K562 (cell line): ENCODE measurements at regions not wholly inside any gene's neighbourhood (a gene's known extent, or its start where the extent isn't known, plus 50 kb on each side); places are given as distances from the start of the nearest gene placed in this dataset.
A peak's percentile ranks its signal among the peaks of the same experiment; 100 is the strongest.
"Not testable (repeated sequence)": the region's sequence is repeated elsewhere in the genome, so short reads cannot be mapped to it uniquely, and the experiment has no call there.

Experiments used
- ATAC-seq: fragments of 200-7000 bp; cut with Tn5 transposase; 3 replicates; pipeline ENCODE4 v1.9.1; 2020; ENCODE audit warnings: moderate library complexity
- BruUV-seq: library from RNA; stranded (reverse); fragments of 400-500 nt; replicated peaks from 2 replicates; lab custom pipeline; 2021; lab: Mats Ljungman, UMichigan
- CTCF ChIA-PET: fragments of 300-600 bp; formaldehyde crosslinking; extraction: SDS; loops from one replicate; lab custom pipeline; 2021; ENCODE audit warnings: low intra/inter-chr PET ratio; lab: Yijun Ruan, JAX
- POLR2A ChIA-PET: fragments of 300-600, 350-650 bp; sonication (Branson Sonifier 250); formaldehyde crosslinking; extraction: SDS; loops from one replicate; lab custom pipeline; 2021; ENCODE audit warnings: antibody characterized with exemption, inconsistent platforms; lab: Yijun Ruan, JAX
- DNase-seq, 4 experiments: peaks; one replicate each; pipeline versions ENCODE4 v3.0.0 to v3.0.0-alpha.2; 2011 to 2018; ENCODE audit warnings: low spot score in 3 of 4, mixed read lengths in 3 of 4; ENCODE audit errors: extremely low read depth in 1 of 4
- FAIRE-seq: peaks from 2 replicates; lab custom pipeline; 2011; peaks lifted over from hg19 to GRCh38; lab: Jason Lieb, UNC
- H2AFZ ChIP-seq: 2 replicates; pipeline ENCODE4 v1.6.0; 2011; ENCODE audit warnings: low read depth, low read length, control low read depth, inconsistent platforms
- H3K27ac ChIP-seq: fragments of 200-600 bp; 3 replicates; pipeline ENCODE4 v1.8.0; 2011; ENCODE audit warnings: low read depth, mild to moderate bottlenecking, control low read depth, inconsistent platforms, low read length, moderate library complexity, mixed read lengths; ENCODE audit errors: extremely low read depth
- H3K27me3 ChIP-seq, 2 experiments: fragments of 300-600 bp in 1 of 2; 2 replicates in 1 of 2; 3 replicates in 1 of 2; pipeline versions ENCODE4 v1.6.0 to v1.8.0; 2011; ENCODE audit warnings: inconsistent platforms in 2 of 2, low read length in 2 of 2, mild to moderate bottlenecking in 1 of 2, mixed read lengths in 1 of 2, moderate library complexity in 1 of 2; ENCODE audit not compliant: control insufficient read depth in 2 of 2, insufficient read depth in 2 of 2
- H3K36me3 ChIP-seq: fragments of 300-600 bp; 3 replicates; pipeline ENCODE4 v1.8.0; 2011; ENCODE audit warnings: mild to moderate bottlenecking, low read length, inconsistent platforms; ENCODE audit not compliant: control insufficient read depth, insufficient read depth
- H3K4me1 ChIP-seq, 2 experiments: fragments of 200-600 bp in 1 of 2; replicated peaks in 1 of 2; 2 replicates in 1 of 2; 3 replicates in 1 of 2; pipeline versions ENCODE4 v1.5.1 to v1.8.0; 2011; ENCODE audit warnings: inconsistent platforms in 2 of 2, low read length in 2 of 2, mild to moderate bottlenecking in 1 of 2, mixed read lengths in 1 of 2, moderate library complexity in 1 of 2; ENCODE audit not compliant: control insufficient read depth in 2 of 2, insufficient read depth in 2 of 2
- H3K4me2 ChIP-seq: 2 replicates; pipeline ENCODE4 v1.6.1; 2011; ENCODE audit warnings: low read length, control low read depth, inconsistent platforms, mixed read lengths; ENCODE audit not compliant: insufficient read depth
- H3K4me3 ChIP-seq: fragments of 200-600 bp; sonication (generic), shearing (Covaris generic); 2 replicates; pipeline ENCODE4 v1.5.1; 2016; ENCODE audit warnings: control low read depth, inconsistent platforms
- H3K79me2 ChIP-seq: fragments of 200-600 bp; 3 replicates; pipeline ENCODE4 v1.8.0; 2011; ENCODE audit warnings: low read length, inconsistent platforms; ENCODE audit not compliant: control insufficient read depth, insufficient read depth
- H3K9ac ChIP-seq, 2 experiments: 2 replicates each; pipeline versions ENCODE4 v1.6.0 to v1.6.1; 2011; ENCODE audit warnings: low read depth in 2 of 2, low read length in 2 of 2, control low read depth in 1 of 2, inconsistent platforms in 1 of 2, mild to moderate bottlenecking in 1 of 2, mixed read lengths in 1 of 2; ENCODE audit not compliant: insufficient read depth in 1 of 2
- H3K9me1 ChIP-seq: one replicate; pipeline ENCODE4 v1.6.0; 2011; ENCODE audit warnings: inconsistent platforms, mild to moderate bottlenecking, low read length, moderate library complexity; ENCODE audit not compliant: control insufficient read depth, insufficient read depth
- H3K9me3 ChIP-seq: replicated peaks from 2 replicates; pipeline ENCODE4 v1.5.1; 2011; ENCODE audit warnings: low read depth, low read length, inconsistent platforms; ENCODE audit not compliant: control insufficient read depth, insufficient read depth
- H4K20me1 ChIP-seq: replicated peaks from 2 replicates; pipeline ENCODE4 v1.6.1; 2011; ENCODE audit warnings: low read length, inconsistent platforms, mixed read lengths; ENCODE audit not compliant: control insufficient read depth, insufficient read depth
- C11orf30 ChIP-seq: fragments of 450-650 bp; IDR thresholded peaks from 2 replicates; pipeline ENCODE4 v1.6.1; 2016; ENCODE audit warnings: low read depth, mild to moderate bottlenecking
- MAFF ChIP-seq: IDR thresholded peaks from 2 replicates; pipeline ENCODE4 v1.6.1; 2012; ENCODE audit warnings: low read length, improper control_type of control experiment
- MAFG ChIP-seq: fragments of 450-650 bp; conservative IDR thresholded peaks from 2 replicates; pipeline ENCODE4 v1.6.1; 2016; ENCODE audit warnings: missing genetic modification characterization, missing compliant biosample characterization
- MAFK ChIP-seq: IDR thresholded peaks from 2 replicates; pipeline ENCODE4 v1.6.1; 2011; ENCODE audit warnings: low read length, improper control_type of control experiment
- NFE2 ChIP-seq: IDR thresholded peaks from 2 replicates; pipeline ENCODE4 v1.6.1; 2014; ENCODE audit warnings: antibody characterized with exemption, low read depth
- ZBTB33 ChIP-seq: sonication (generic); formaldehyde crosslinking; IDR thresholded peaks from 2 replicates; pipeline ENCODE4 v1.8.1; 2023; ENCODE audit warnings: mild to moderate bottlenecking, missing genetic modification reagents
- ZNF316 ChIP-seq: fragments of 450-650 bp; IDR thresholded peaks from 2 replicates; pipeline ENCODE4 v1.6.1; 2016
- WGBS: fragments of 100-300 bp; shearing (Covaris generic); methylation state at CpG from one replicate; pipeline ENCODE4 v1.1.6; 2016; ENCODE audit warnings: low coverage, mixed read lengths; ENCODE audit not compliant: insufficient coverage; ENCODE audit errors: missing lambda C conversion rate; 5-methylcytosine and 5-hydroxymethylcytosine counted together
- in situ Hi-C: fragments of 300-500 bp; cut with MboI; formaldehyde crosslinking; loops from 4 replicates; pipeline ENCODE4 v1.15.0; 2018; ENCODE audit warnings: inconsistent platforms, mixed read lengths
- intact Hi-C: fragments of 100-400 bp; cut with micrococcal nuclease; formaldehyde crosslinking; loops from 2 replicates; pipeline ENCODE4 v1.14.2; 2022

DNA sequence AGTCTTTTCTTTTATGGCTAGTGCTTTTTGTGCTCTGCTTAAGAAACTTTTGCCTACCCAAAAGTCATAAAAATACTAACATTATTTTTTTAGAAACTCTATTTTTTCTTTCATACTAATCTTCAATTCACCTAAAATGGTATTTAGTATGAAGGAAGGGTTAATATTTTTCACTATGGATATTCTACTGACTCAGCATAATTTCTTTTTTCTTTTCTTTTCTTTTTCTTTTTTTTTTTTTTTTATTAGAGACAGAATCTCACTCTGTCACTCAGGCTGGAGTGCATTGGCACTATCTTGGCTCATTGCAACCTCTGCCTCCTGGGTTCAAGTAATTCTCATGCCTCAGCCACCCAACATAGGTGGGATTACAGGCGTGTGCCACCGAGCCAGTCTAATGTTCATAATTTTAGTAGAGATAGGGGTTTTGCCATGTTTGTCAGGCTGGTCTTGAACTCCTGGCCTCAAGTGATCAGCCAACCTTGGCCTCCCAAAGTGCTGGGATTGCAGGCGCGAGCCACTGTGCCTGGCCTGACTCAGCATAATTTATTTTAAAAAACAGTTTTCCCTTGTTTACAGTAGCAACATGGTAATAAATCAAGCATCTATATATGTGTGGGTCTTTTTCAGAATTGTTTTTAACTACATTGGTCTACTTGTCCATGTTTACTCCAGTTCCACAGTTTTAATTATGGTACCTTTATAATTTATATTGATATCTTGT is 91.8 kb downstream of the GYPE start:
- in situ Hi-C loops, H3K79me2 ChIP-seq, BruUV-seq, DNase-seq, H3K4me1 ChIP-seq, H3K9me1 ChIP-seq, H3K27ac ChIP-seq, H3K27me3 ChIP-seq, H3K4me3 ChIP-seq, intact Hi-C loops, H3K9ac ChIP-seq, POLR2A ChIA-PET, FAIRE-seq, CTCF ChIA-PET, H4K20me1 ChIP-seq, H3K36me3 ChIP-seq, ATAC-seq, H3K4me2 ChIP-seq, H3K9me3 ChIP-seq: not testable (repeated sequence)
- peak; percentile 73 for TF ChIP-seq NFE2
- peak; percentile 84 for TF ChIP-seq ZNF316
- TF ChIP-seq ZBTB33 (CRISPR knock-in tag), result peak; percentile 21; the same call in 1 of the 2 replicates
- peak; percentile 54; the same call in 1 of the 2 replicates for TF ChIP-seq MAFG
- TF ChIP-seq MAFF, result peak; percentile 79
- peak; percentile 71 for TF ChIP-seq C11orf30
- TF ChIP-seq MAFK, result peak; percentile 86
- H2AFZ ChIP-seq, result peak overlapping the region; percentile 40; the same call in 1 of the 2 replicates
- WGBS, result 84% methylated on average over 4 of the region's 4 CpGs

- H3K9me3 ChIP-seq, H3K36me3 ChIP-seq, H3K9ac ChIP-seq, H3K79me2 ChIP-seq, DNase-seq, H3K9me1 ChIP-seq, intact Hi-C loops, H3K27ac ChIP-seq, CTCF ChIA-PET, H3K4me2 ChIP-seq, H3K4me3 ChIP-seq, FAIRE-seq, H3K27me3 ChIP-seq, H3K4me1 ChIP-seq, BruUV-seq, H4K20me1 ChIP-seq, ATAC-seq, POLR2A ChIA-PET, H2AFZ ChIP-seq: not testable (repeated sequence)
- in situ Hi-C loops, result loop anchor here (25.0 kb wide), 1 partner anchor 121 kb away; the partner anchor contains the start of gene GYPE
- 43% methylated on average over 1 of the region's 1 CpG for WGBS
Measured at GRCh38 chr4:143791693-143792092, 91.2 kb upstream of the FREM3 start.

GRCh38 chr4:143790425-143790824 is 90.0 kb upstream of the FREM3 start:
- POLR2A ChIA-PET, FAIRE-seq: not testable (repeated sequence)

More at GRCh38 chr4:143790425-143790824, 90.0 kb upstream of the FREM3 start:
- H2AFZ ChIP-seq, intact Hi-C loops, H3K9me1 ChIP-seq, H3K27me3 ChIP-seq, H3K79me2 ChIP-seq, H3K4me1 ChIP-seq, H3K9ac ChIP-seq, CTCF ChIA-PET, H3K36me3 ChIP-seq, H3K4me2 ChIP-seq, BruUV-seq, H3K9me3 ChIP-seq, H3K4me3 ChIP-seq, DNase-seq, H4K20me1 ChIP-seq, H3K27ac ChIP-seq: not testable (repeated sequence)
- 79% methylated on average over 3 of the region's 3 CpGs for WGBS
- ATAC-seq, result peak; percentile 37; the same call in 2 of the 3 replicates
- in situ Hi-C loops, result loop anchor here (25.0 kb wide), 1 partner anchor 122 kb away; the partner anchor contains the start of gene GYPE
